Vagina (tissue), 2 donors: ENCODE measurements at regions not wholly inside any gene's neighbourhood (a gene's known extent, or its start where the extent isn't known, plus 50 kb on each side); places are given as distances from the start of the nearest gene placed in this dataset.

ENCODE experiments used
- DNase-seq, 2 donors: peaks; one replicate each; pipeline ENCODE4 v3.0.0-alpha.2; 2017; ENCODE audit errors: extremely low spot score in 2 of 2
- H3K27ac ChIP-seq: fragments of 200-600 bp; sonication (generic); one replicate; pipeline ENCODE4 v1.5.1; 2019
- H3K27me3 ChIP-seq: fragments of 200-600 bp; sonication (generic); one replicate; pipeline ENCODE4 v1.5.1; 2019
- H3K36me3 ChIP-seq, 2 donors: fragments of 200-600 bp; sonication (generic); one replicate each; pipeline ENCODE4 v1.5.1; 2017 to 2019
- H3K4me1 ChIP-seq: fragments of 200-600 bp; sonication (generic); one replicate; pipeline ENCODE4 v1.5.1; 2019
- H3K4me3 ChIP-seq, 2 donors: fragments of 200-600 bp; sonication (generic); 1 replicate in 1 of 2; 2 replicates in 1 of 2; pipeline ENCODE4 v1.5.1; 2016 to 2019
- H3K9me3 ChIP-seq: fragments of 200-600 bp; sonication (generic); one replicate; pipeline ENCODE4 v1.5.1; 2019
- POLR2A ChIP-seq, 2 donors: fragments of 450-650 bp; IDR thresholded peaks; one replicate each; pipeline ENCODE4 v1.6.1; 2017; ENCODE audit warnings: antibody characterized with exemption in 2 of 2, mild to moderate bottlenecking in 2 of 2, moderate library complexity in 2 of 2
- POLR2AphosphoS5 ChIP-seq, 2 donors: sonication (generic); formaldehyde crosslinking; IDR thresholded peaks; one replicate each; pipeline ENCODE4 v1.9.0; 2017; ENCODE audit warnings: antibody characterized with exemption in 2 of 2, mild to moderate bottlenecking in 2 of 2, low read depth in 1 of 2; ENCODE audit not compliant: insufficient read depth in 1 of 2
- intact Hi-C: fragments of 100-400 bp; cut with DNase I; formaldehyde crosslinking; loops from one replicate; pipeline ENCODE4 v1.15.1; 2023
- TF ChIP-seq, protein P1 (sequence below), 3 experiments: fragments of 450-650 bp in 2 of 3; fragments of 200-600 bp in 1 of 3; sonication (generic) in 1 of 3; IDR thresholded peaks; one replicate each; pipeline ENCODE4 v1.5.1; 2017 to 2019; ENCODE audit warnings: antibody characterized with exemption in 3 of 3, mild to moderate bottlenecking in 2 of 3, moderate library complexity in 2 of 3

DNA sequence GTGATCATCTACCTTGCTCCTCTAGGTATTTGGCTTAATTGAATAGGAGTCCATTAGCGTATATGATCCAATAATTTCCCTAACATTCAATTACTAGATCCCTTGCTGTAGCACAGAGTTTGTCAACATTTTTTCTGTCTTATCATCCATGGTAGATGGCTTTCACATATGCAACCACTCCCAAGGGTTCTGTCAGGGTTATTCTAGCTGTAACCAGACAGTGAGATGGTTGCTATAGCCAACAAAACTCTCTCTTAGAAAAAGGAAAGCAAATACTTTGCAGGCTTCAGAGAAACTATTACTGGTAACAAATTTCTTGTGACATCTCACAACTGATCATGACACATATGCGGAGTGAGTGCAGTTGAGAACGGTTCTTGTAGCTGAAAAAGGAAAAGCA lies 96.2 kb upstream of the EFNA5 start:
- Histone ChIP-seq H3K9me3 (no peaks in the 10 kb centered on the region), H3K4me1 (no peaks in the 10 kb centered on the region), H3K27ac (no peak overlapping the region), H3K27me3 (no peaks in the 10 kb centered on the region), H3K4me3 (no peak overlapping the region), H3K36me3 (no peaks in the 10 kb centered on the region)
- intact Hi-C loops: no loop called here
- TF ChIP-seq POLR2AphosphoS5 (IDR thresholded peaks at IDR 0.05; ENCODE audit: insufficient read depth in 1 of 2, low read depth in 1 of 2) (no peak), POLR2A (IDR thresholded peaks at IDR 0.05) (no peak)
- TF ChIP-seq, protein P1, sequence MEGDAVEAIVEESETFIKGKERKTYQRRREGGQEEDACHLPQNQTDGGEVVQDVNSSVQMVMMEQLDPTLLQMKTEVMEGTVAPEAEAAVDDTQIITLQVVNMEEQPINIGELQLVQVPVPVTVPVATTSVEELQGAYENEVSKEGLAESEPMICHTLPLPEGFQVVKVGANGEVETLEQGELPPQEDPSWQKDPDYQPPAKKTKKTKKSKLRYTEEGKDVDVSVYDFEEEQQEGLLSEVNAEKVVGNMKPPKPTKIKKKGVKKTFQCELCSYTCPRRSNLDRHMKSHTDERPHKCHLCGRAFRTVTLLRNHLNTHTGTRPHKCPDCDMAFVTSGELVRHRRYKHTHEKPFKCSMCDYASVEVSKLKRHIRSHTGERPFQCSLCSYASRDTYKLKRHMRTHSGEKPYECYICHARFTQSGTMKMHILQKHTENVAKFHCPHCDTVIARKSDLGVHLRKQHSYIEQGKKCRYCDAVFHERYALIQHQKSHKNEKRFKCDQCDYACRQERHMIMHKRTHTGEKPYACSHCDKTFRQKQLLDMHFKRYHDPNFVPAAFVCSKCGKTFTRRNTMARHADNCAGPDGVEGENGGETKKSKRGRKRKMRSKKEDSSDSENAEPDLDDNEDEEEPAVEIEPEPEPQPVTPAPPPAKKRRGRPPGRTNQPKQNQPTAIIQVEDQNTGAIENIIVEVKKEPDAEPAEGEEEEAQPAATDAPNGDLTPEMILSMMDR (IDR thresholded peaks at IDR 0.05): no peak
- no peak for DNase-seq

DNA sequence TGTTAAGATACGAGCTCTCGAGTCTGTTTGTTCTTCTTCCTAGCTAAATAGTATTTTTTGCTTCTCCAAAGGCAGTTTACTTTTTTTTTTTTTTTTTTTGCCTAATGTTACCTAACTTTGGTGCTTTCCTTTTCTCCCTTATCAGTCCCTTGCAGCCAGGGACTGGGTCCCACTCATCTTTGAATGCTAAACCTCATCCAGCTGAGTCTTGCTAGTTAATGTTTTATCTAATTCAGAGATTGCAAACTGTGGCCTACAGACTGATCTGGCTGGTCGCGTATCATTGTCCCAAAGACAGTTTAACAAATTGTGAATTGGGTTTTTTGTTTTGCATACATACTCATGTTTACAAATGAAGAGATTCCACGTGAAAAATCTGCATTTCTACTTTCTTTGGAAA lies 95.7 kb upstream of the EFNA5 start:
- no peaks in the 10 kb centered on the region for H3K4me1 ChIP-seq
- intact Hi-C loops: no loop called here
- H3K36me3 ChIP-seq: no peaks in the 10 kb centered on the region
- H3K4me3 ChIP-seq: no peak overlapping the region
- no peaks in the 10 kb centered on the region for H3K27me3 ChIP-seq
- no peaks in the 10 kb centered on the region for H3K9me3 ChIP-seq
- DNase-seq: no peak
- TF ChIP-seq POLR2A (IDR thresholded peaks at IDR 0.05) (no peak), POLR2AphosphoS5 (IDR thresholded peaks at IDR 0.05; ENCODE audit: insufficient read depth in 1 of 2, low read depth in 1 of 2) (no peak)
- TF ChIP-seq, protein P1 (IDR thresholded peaks at IDR 0.05): no peak
- no peak overlapping the region for H3K27ac ChIP-seq

DNA sequence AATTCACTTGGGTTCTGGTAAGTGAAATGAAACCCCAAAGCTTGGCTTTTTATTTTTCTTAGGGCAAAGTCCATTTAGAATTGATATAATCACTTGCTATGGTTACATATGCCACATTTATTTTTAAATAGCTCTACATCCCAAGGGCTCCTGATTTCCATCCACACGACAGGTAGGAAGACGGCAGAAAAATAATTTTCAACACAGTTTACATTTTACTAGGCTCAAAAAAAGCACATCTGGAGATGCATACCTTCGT lies 95.0 kb upstream of the EFNA5 start:
- Histone ChIP-seq H3K4me1 (no peaks in the 10 kb centered on the region), H3K36me3 (no peaks in the 10 kb centered on the region), H3K9me3 (no peaks in the 10 kb centered on the region), H3K4me3 (no peak overlapping the region), H3K27ac (no peak overlapping the region), H3K27me3 (no peaks in the 10 kb centered on the region)
- DNase-seq: no peak
- intact Hi-C loops: no loop called here
- TF ChIP-seq POLR2AphosphoS5 (IDR thresholded peaks at IDR 0.05; ENCODE audit: insufficient read depth in 1 of 2, low read depth in 1 of 2) (no peak), POLR2A (IDR thresholded peaks at IDR 0.05) (no peak)
- TF ChIP-seq, protein P1 (IDR thresholded peaks at IDR 0.05): no peak

DNA sequence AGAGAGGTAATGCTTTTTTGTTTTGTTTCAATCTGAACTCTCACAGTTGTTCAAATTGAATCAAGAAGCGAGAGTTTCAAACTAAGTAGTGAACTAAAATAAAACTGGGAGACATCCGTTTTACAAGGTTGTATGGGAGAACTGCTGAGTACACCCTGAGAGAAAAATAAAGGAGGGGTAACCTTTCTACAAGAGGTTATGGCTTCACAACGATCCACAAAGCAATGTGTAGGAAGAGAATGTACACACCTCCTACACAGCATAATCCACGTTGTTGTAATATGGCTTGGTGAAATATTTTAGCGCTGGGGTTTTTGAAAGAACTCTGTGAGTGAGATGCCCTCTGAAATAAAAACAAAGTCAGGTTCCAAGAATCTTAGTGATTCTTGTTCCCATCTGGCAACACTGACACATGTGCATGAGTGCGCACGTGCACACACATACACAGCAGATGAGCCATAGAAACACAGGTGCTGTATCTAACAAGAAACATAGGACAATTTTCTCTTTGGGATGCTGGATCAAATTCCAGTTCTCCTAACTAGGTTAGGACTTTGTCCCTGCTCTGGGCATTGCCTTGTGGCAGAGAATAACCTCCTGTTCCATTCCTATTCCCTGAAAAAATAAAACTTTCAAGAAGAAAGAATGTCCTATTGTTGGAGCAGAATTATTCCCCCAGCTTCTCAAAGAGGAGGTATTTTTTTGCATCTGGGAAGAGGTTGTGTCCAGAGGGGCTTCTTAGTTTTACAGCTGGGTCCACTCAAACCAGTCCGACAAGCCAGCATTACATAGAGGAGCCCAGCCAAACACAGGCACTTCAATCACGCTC lies 94.5 kb upstream of the EFNA5 start:
- Histone ChIP-seq H3K27ac (no peak overlapping the region), H3K36me3 (no peaks in the 10 kb centered on the region), H3K4me3 (no peak overlapping the region), H3K9me3 (no peaks in the 10 kb centered on the region), H3K27me3 (no peaks in the 10 kb centered on the region), H3K4me1 (no peaks in the 10 kb centered on the region)
- no peak for TF ChIP-seq POLR2AphosphoS5 (IDR thresholded peaks at IDR 0.05; ENCODE audit: insufficient read depth in 1 of 2, low read depth in 1 of 2)
- TF ChIP-seq, protein P1 (IDR thresholded peaks at IDR 0.05): no peak
- TF ChIP-seq POLR2A (IDR thresholded peaks at IDR 0.05): no peak
- intact Hi-C loops: no loop called here
- no peak for DNase-seq

DNA sequence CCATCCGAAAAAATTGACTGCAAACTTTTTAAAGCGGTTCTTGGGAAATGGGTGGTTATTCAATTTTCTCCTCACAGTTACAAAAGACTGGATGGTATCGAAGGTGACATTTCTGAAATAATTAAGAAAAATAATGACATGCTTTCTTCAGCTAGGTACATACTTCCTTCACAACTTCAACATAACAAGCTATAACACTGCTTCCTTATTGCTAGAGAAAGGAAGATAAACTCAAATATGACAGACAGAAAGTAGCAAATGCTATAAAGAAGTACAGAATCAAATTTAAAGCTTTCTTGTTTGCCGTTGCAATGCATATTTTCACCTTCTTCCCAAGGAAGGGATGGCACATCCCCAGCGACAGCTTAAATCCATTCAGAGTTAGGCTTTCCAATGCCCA lies 93.5 kb upstream of the EFNA5 start:
- no peaks in the 10 kb centered on the region for H3K27me3 ChIP-seq
- no peaks in the 10 kb centered on the region for H3K4me1 ChIP-seq
- TF ChIP-seq, protein P1 (IDR thresholded peaks at IDR 0.05): no peak
- TF ChIP-seq POLR2A (IDR thresholded peaks at IDR 0.05) (no peak), POLR2AphosphoS5 (IDR thresholded peaks at IDR 0.05; ENCODE audit: insufficient read depth in 1 of 2, low read depth in 1 of 2) (no peak)
- H3K4me3 ChIP-seq: no peak overlapping the region
- H3K27ac ChIP-seq: no peak overlapping the region
- no peaks in the 10 kb centered on the region for H3K36me3 ChIP-seq
- no peak for DNase-seq
- H3K9me3 ChIP-seq: no peaks in the 10 kb centered on the region
- intact Hi-C loops: no loop called here
